H9 (cell line): ENCODE measurements at regions not wholly inside any gene's neighbourhood (a gene's known extent, or its start where the extent isn't known, plus 50 kb on each side); places are given as distances from the start of the nearest gene placed in this dataset.

Source experiments
- DNase-seq: peaks from one replicate; pipeline ENCODE4 v3.0.0-alpha.2; 2017
- H2AFZ ChIP-seq: one replicate; pipeline ENCODE4 v1.6.1; 2013; ENCODE audit warnings: mild to moderate bottlenecking, low read length, control low read depth, moderate library complexity
- H2AK5ac ChIP-seq: 2 replicates; pipeline ENCODE4 v1.6.1; 2013; ENCODE audit warnings: low read length, control low read depth, mixed read lengths; ENCODE audit not compliant: insufficient read length
- H2BK120ac ChIP-seq: one replicate; pipeline ENCODE4 v1.6.1; 2013; ENCODE audit warnings: low read depth, mild to moderate bottlenecking, low read length, control low read depth, inconsistent platforms; ENCODE audit not compliant: poor library complexity, severe bottlenecking
- H2BK12ac ChIP-seq: 2 replicates; pipeline ENCODE4 v1.6.1; 2013; ENCODE audit warnings: low read length, control low read depth, mixed read lengths, low read depth; ENCODE audit not compliant: insufficient read length
- H2BK15ac ChIP-seq: 2 replicates; pipeline ENCODE4 v1.6.1; 2013; ENCODE audit warnings: low read depth, low read length, control low read depth
- H2BK20ac ChIP-seq: one replicate; pipeline ENCODE4 v1.6.1; 2013; ENCODE audit warnings: low read depth, mild to moderate bottlenecking, low read length, control low read depth, inconsistent platforms; ENCODE audit not compliant: poor library complexity, severe bottlenecking
- H2BK5ac ChIP-seq: 2 replicates; pipeline ENCODE4 v1.6.1; 2013; ENCODE audit warnings: low read length, control low read depth, mixed read lengths; ENCODE audit not compliant: insufficient read length
- H3K14ac ChIP-seq: 2 replicates; pipeline ENCODE4 v1.6.1; 2013; ENCODE audit warnings: low read length, control low read depth; ENCODE audit not compliant: insufficient read depth
- H3K18ac ChIP-seq: 2 replicates; pipeline ENCODE4 v1.6.1; 2013; ENCODE audit warnings: low read depth, mild to moderate bottlenecking, mixed read lengths, low read length, control low read depth; ENCODE audit not compliant: insufficient read length
- H3K23ac ChIP-seq: 2 replicates; pipeline ENCODE4 v1.6.1; 2013; ENCODE audit warnings: low read length, control low read depth, mixed read lengths, low read depth; ENCODE audit not compliant: insufficient read length
- H3K23me2 ChIP-seq: 2 replicates; pipeline ENCODE4 v1.6.1; 2013; ENCODE audit warnings: low read depth, mild to moderate bottlenecking, mixed read lengths, low read length, control low read depth; ENCODE audit not compliant: insufficient read length, poor library complexity, severe bottlenecking
- H3K27ac ChIP-seq: 2 replicates; pipeline ENCODE4 v1.5.1; 2013; ENCODE audit warnings: low read length, control low read depth, mixed read lengths, low read depth; ENCODE audit not compliant: insufficient read length
- H3K27me3 ChIP-seq: 2 replicates; pipeline ENCODE4 v1.6.1; 2013; ENCODE audit warnings: low read length, control low read depth, inconsistent platforms; ENCODE audit not compliant: insufficient read depth
- H3K4ac ChIP-seq: 2 replicates; pipeline ENCODE4 v1.6.1; 2013; ENCODE audit warnings: low read depth, mild to moderate bottlenecking, control low read depth, inconsistent platforms, low read length, moderate library complexity
- H3K4me1 ChIP-seq: 2 replicates; pipeline ENCODE4 v1.6.1; 2013; ENCODE audit warnings: low read length, control low read depth, inconsistent platforms; ENCODE audit not compliant: insufficient read depth
- H3K4me2 ChIP-seq: 2 replicates; pipeline ENCODE4 v1.6.1; 2013; ENCODE audit warnings: low read length, control low read depth, mixed read lengths; ENCODE audit not compliant: insufficient read length, insufficient read depth
- H3K56ac ChIP-seq: 2 replicates; pipeline ENCODE4 v1.6.1; 2013; ENCODE audit warnings: low read depth, mild to moderate bottlenecking, mixed read lengths, low read length, control low read depth; ENCODE audit not compliant: insufficient read length
- H3K79me1 ChIP-seq: 2 replicates; pipeline ENCODE4 v1.6.1; 2013; ENCODE audit warnings: low read depth, mild to moderate bottlenecking, moderate library complexity, low read length, control low read depth, inconsistent platforms; ENCODE audit not compliant: insufficient read depth, poor library complexity, severe bottlenecking
- H3K79me2 ChIP-seq: 2 replicates; pipeline ENCODE4 v1.6.1; 2013; ENCODE audit warnings: low read length, control low read depth, inconsistent platforms; ENCODE audit not compliant: insufficient read depth
- H3K9ac ChIP-seq: 2 replicates; pipeline ENCODE4 v1.6.1; 2013; ENCODE audit warnings: low read length, control low read depth, mixed read lengths; ENCODE audit not compliant: insufficient read length; ENCODE audit errors: extremely low read depth
- H3K9me3 ChIP-seq: one replicate; pipeline ENCODE4 v1.6.1; 2013; ENCODE audit warnings: low read depth, low read length, inconsistent platforms; ENCODE audit not compliant: control insufficient read depth
- H3T11ph ChIP-seq: one replicate; pipeline ENCODE4 v1.6.1; 2013; ENCODE audit warnings: mild to moderate bottlenecking, low read length, control low read depth, inconsistent platforms
- H4K20me1 ChIP-seq: one replicate; pipeline ENCODE4 v1.6.1; 2013; ENCODE audit not compliant: control insufficient read depth, insufficient read length, insufficient read depth
- H4K5ac ChIP-seq: 2 replicates; pipeline ENCODE4 v1.6.1; 2013; ENCODE audit warnings: low read depth, mild to moderate bottlenecking, mixed read lengths, low read length, control low read depth; ENCODE audit not compliant: insufficient read length
- H4K8ac ChIP-seq: replicated peaks from 2 replicates; pipeline ENCODE4 v1.6.1; 2013; ENCODE audit warnings: low read length, control low read depth, mixed read lengths, low read depth; ENCODE audit not compliant: insufficient read length
- H4K91ac ChIP-seq: 2 replicates; pipeline ENCODE4 v1.6.1; 2013; ENCODE audit warnings: low read depth, mild to moderate bottlenecking, moderate library complexity, mixed read lengths, low read length, control low read depth; ENCODE audit not compliant: insufficient read length
- H3K27ac Mint-ChIP-seq, 3 experiments: 2 replicates in 2 of 3; 3 replicates in 1 of 3; pipeline ENCODE4 v1.8.0; 2020 to 2021; ENCODE audit warnings: mixed read lengths in 3 of 3, mild to moderate bottlenecking in 1 of 3, moderate library complexity in 1 of 3
- H3K27me3 Mint-ChIP-seq: 2 replicates; pipeline ENCODE4 v1.8.0; 2021; ENCODE audit warnings: low read depth, mild to moderate bottlenecking, moderate library complexity, mixed read lengths
- H3K36me3 Mint-ChIP-seq, 3 experiments: 2 replicates in 2 of 3; 3 replicates in 1 of 3; pipeline ENCODE4 v1.8.0; 2020 to 2021; ENCODE audit warnings: low read depth in 3 of 3, mixed read lengths in 3 of 3; ENCODE audit not compliant: insufficient read depth in 1 of 3
- H3K4me1 Mint-ChIP-seq, 2 experiments: 2 replicates each; pipeline ENCODE4 v1.8.0; 2020; ENCODE audit warnings: mixed read lengths in 2 of 2
- H3K4me3 Mint-ChIP-seq, 2 experiments: 2 replicates in 1 of 2; 3 replicates in 1 of 2; pipeline ENCODE4 v1.8.0; 2020 to 2021; ENCODE audit warnings: mild to moderate bottlenecking in 2 of 2, mixed read lengths in 2 of 2, moderate library complexity in 1 of 2
- H3K9me3 Mint-ChIP-seq, 2 experiments: 2 replicates in 1 of 2; 3 replicates in 1 of 2; pipeline ENCODE4 v1.8.0; 2020; ENCODE audit warnings: mild to moderate bottlenecking in 2 of 2, mixed read lengths in 2 of 2, moderate library complexity in 1 of 2
- CTCF ChIP-seq: fragments of 200-600 bp; sonication (generic); conservative IDR thresholded peaks from 3 replicates; pipeline ENCODE4 v1.8.0; 2021; ENCODE audit warnings: antibody characterized with exemption, mild to moderate bottlenecking
- WGBS: extraction: QIAGEN DNeasy Blood & Tissue Kit; methylation state at CpG from one replicate; pipeline ENCODE4 v1.1.7; 2013; ENCODE audit warnings: missing lambda C conversion rate, low lambda C conversion rate, mixed read lengths; ENCODE audit not compliant: insufficient read length; ENCODE audit errors: extremely low coverage; 5-methylcytosine and 5-hydroxymethylcytosine counted together

GRCh38 chr14:66005900-66006434 lies 480.2 kb upstream of the CCDC196 start:
- H3K14ac ChIP-seq = no peak overlapping the region
- Mint-ChIP-seq H3K4me3 (no peak overlapping the region), H3K4me1 (peaks cover 62 to 67% of the 10 kb centered on the region in 2 experiments), H3K27ac (peak overlapping the region in 2 of 3 experiments; percentile 29 to 89; a peak in 3 of 7 replicates), H3K36me3 (peaks cover 10 to 17% (median 15%) of the 10 kb centered on the region in 3 experiments), H3K27me3 (peaks cover 4% of the 10 kb centered on the region; the same call in 1 of the 2 replicates), H3K9me3 (peaks cover 13 to 15% of the 10 kb centered on the region in 2 experiments)
- peaks cover 7% of the 10 kb centered on the region; the same call in 1 of the 2 replicates for H3K4me1 ChIP-seq
- no peak overlapping the region for H4K5ac ChIP-seq
- no peak for TF ChIP-seq CTCF
- no peaks in the 10 kb centered on the region for H3K79me1 ChIP-seq
- H2BK120ac ChIP-seq = no peak overlapping the region
- no peak for DNase-seq
- no peak overlapping the region for H4K91ac ChIP-seq
- H3K56ac ChIP-seq = no peak overlapping the region
- H3K23me2 ChIP-seq = no peaks in the 10 kb centered on the region
- no peak overlapping the region for H2BK15ac ChIP-seq
- H3K4me2 ChIP-seq = no peak overlapping the region
- no peaks in the 10 kb centered on the region for H4K20me1 ChIP-seq
- no peak overlapping the region for H3K27ac ChIP-seq
- H3T11ph ChIP-seq = no peak overlapping the region
- H4K8ac ChIP-seq = no peak overlapping the region
- H2BK5ac ChIP-seq = no peak overlapping the region
- no peaks in the 10 kb centered on the region for H3K79me2 ChIP-seq
- no peaks in the 10 kb centered on the region for H3K9me3 ChIP-seq
- no peak overlapping the region for H3K4ac ChIP-seq
- H3K23ac ChIP-seq = no peak overlapping the region
- no CpG with 5 or more reads among the region's 2 CpGs for WGBS
- H2BK20ac ChIP-seq = no peak overlapping the region
- no peaks in the 10 kb centered on the region for H3K27me3 ChIP-seq
- no peak overlapping the region for H2AFZ ChIP-seq
- no peak overlapping the region for H3K9ac ChIP-seq
- H3K18ac ChIP-seq = no peak overlapping the region
- no peak overlapping the region for H2BK12ac ChIP-seq
- H2AK5ac ChIP-seq = no peak overlapping the region
